SIG-M5 treated with dmso at 0.1 percent for 504 hours (cell line): ENCODE measurements at regions not wholly inside any gene's neighbourhood (a gene's known extent, or its start where the extent isn't known, plus 50 kb on each side); places are given as distances from the start of the nearest gene placed in this dataset.

Experiments
- DNase-seq: peaks from one replicate; lab custom pipeline; 2025; ENCODE audit not compliant: unreplicated experiment; lab: John Stamatoyannopoulos, UW

GRCh38 chr5:12794476-12795332 is 890.5 kb upstream of the CTNND2 start:
- DNase-seq = no peak

- DNase-seq = no peak
Observed at GRCh38 chr5:12793373-12793772, 889.1 kb upstream of the CTNND2 start.

- no peak for DNase-seq
Observed at GRCh38 chr5:12780536-12780935, 876.3 kb upstream of the CTNND2 start.

GRCh38 chr5:12777342-12777741 is 873.1 kb upstream of the CTNND2 start:
- no peak for DNase-seq

- no peak for DNase-seq
Observed at GRCh38 chr5:12772276-12772675, 868.0 kb upstream of the CTNND2 start.

- no peak for DNase-seq
Observed at GRCh38 chr5:12759377-12759776, 855.1 kb upstream of the CTNND2 start.

- DNase-seq = no peak
Observed at GRCh38 chr5:12757035-12757434, 852.8 kb upstream of the CTNND2 start.

GRCh38 chr5:12745537-12745936 is 841.3 kb upstream of the CTNND2 start:
- no peak for DNase-seq

- no peak for DNase-seq
Observed at GRCh38 chr5:12743582-12743981, 839.3 kb upstream of the CTNND2 start.

GRCh38 chr5:12730354-12730753 is 826.1 kb upstream of the CTNND2 start:
- DNase-seq = no peak

- no peak for DNase-seq
Observed at GRCh38 chr5:12716664-12717063, 812.4 kb upstream of the CTNND2 start.

GRCh38 chr5:12707560-12707959 is 803.3 kb upstream of the CTNND2 start:
- no peak for DNase-seq

GRCh38 chr5:12704955-12705354 is 800.7 kb upstream of the CTNND2 start:
- DNase-seq = no peak

- no peak for DNase-seq
Observed at GRCh38 chr5:12703254-12703653, 799.0 kb upstream of the CTNND2 start.

GRCh38 chr5:12695651-12696050 is 791.4 kb upstream of the CTNND2 start:
- DNase-seq = no peak

GRCh38 chr5:12691330-12691729 is 787.1 kb upstream of the CTNND2 start:
- no peak for DNase-seq

- DNase-seq = no peak
Observed at GRCh38 chr5:12690361-12690760, 786.1 kb upstream of the CTNND2 start.

GRCh38 chr5:12683249-12683648 is 779.0 kb upstream of the CTNND2 start:
- DNase-seq = no peak

GRCh38 chr5:12679731-12680130 is 775.5 kb upstream of the CTNND2 start:
- no peak for DNase-seq

GRCh38 chr5:12675959-12676358 is 771.7 kb upstream of the CTNND2 start:
- DNase-seq = no peak

- no peak for DNase-seq
Observed at GRCh38 chr5:12672141-12672540, 767.9 kb upstream of the CTNND2 start.

- DNase-seq = no peak
Observed at GRCh38 chr5:12669326-12669725, 765.1 kb upstream of the CTNND2 start.

GRCh38 chr5:12668564-12668963 is 764.3 kb upstream of the CTNND2 start:
- no peak for DNase-seq
